ENCODE measurements at regions not wholly inside any gene's neighbourhood (a gene's known extent, or its start where the extent isn't known, plus 50 kb on each side); places are given as distances from the start of the nearest gene placed in this dataset.

- TF ChIP-seq, protein P1, sequence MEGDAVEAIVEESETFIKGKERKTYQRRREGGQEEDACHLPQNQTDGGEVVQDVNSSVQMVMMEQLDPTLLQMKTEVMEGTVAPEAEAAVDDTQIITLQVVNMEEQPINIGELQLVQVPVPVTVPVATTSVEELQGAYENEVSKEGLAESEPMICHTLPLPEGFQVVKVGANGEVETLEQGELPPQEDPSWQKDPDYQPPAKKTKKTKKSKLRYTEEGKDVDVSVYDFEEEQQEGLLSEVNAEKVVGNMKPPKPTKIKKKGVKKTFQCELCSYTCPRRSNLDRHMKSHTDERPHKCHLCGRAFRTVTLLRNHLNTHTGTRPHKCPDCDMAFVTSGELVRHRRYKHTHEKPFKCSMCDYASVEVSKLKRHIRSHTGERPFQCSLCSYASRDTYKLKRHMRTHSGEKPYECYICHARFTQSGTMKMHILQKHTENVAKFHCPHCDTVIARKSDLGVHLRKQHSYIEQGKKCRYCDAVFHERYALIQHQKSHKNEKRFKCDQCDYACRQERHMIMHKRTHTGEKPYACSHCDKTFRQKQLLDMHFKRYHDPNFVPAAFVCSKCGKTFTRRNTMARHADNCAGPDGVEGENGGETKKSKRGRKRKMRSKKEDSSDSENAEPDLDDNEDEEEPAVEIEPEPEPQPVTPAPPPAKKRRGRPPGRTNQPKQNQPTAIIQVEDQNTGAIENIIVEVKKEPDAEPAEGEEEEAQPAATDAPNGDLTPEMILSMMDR (IDR thresholded peaks at IDR 0.05): no peak
- TF ChIP-seq POLR2AphosphoS5 (IDR thresholded peaks at IDR 0.05): no peak
Measured at GRCh38 chr4:35884714-35885480, 359.4 kb downstream of the ARAP2 start.
